GM18868 (cell line): ENCODE measurements at regions not wholly inside any gene's neighbourhood (a gene's known extent, or its start where the extent isn't known, plus 50 kb on each side); places are given as distances from the start of the nearest gene placed in this dataset.
"Not testable (repeated sequence)": the region's sequence is repeated elsewhere in the genome, so short reads cannot be mapped to it uniquely, and the experiment has no call there.

ENCODE experiments used
- ATAC-seq: cut with Tn5 transposase; IDR thresholded peaks from one replicate; pipeline ENCODE4 v1.9.1; 2021; ENCODE audit warnings: mild to moderate bottlenecking, moderate library complexity; ENCODE audit not compliant: unreplicated experiment

DNA sequence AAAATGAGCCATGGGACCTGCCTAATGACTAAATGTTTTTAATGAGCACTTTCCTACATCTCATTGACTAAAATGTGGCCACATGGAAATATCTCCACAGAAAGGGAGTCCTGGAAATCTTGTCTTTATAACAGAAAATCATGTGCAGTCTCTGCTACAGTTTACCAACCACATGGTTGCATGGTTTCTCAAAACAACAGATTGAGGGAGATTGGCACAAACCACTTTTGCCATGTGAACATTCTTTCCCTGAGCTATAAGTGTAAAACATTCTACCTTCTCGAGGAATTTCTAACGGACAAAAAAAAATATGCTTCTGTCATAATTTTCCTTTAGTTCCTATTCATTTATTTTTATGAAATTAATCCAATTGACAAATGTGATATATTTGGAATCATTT lies 218.9 kb upstream of the SLITRK5 start:
- ATAC-seq: no peak

GRCh38 chr13:87453244-87453643 lies 217.9 kb upstream of the SLITRK5 start:
- ATAC-seq: no peak

DNA sequence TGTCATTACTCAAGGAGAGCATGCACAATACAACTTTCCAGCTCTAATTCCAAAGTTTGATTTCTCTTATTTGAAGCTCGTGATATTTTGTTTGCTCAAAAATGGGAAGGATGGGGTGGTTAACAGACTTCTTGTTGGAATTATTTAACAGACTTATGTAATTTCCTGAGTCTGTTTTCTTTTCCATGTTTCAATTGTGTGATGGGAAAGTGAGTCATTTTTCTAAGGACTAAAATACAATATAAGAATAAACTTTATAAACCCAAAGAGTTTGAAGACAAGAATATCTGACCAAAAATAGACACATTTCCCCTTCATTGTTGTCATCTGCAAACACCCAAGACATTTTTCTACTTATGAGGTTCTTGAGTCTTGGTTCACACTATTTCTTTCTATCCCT lies 211.8 kb upstream of the SLITRK5 start:
- no peak for ATAC-seq

DNA sequence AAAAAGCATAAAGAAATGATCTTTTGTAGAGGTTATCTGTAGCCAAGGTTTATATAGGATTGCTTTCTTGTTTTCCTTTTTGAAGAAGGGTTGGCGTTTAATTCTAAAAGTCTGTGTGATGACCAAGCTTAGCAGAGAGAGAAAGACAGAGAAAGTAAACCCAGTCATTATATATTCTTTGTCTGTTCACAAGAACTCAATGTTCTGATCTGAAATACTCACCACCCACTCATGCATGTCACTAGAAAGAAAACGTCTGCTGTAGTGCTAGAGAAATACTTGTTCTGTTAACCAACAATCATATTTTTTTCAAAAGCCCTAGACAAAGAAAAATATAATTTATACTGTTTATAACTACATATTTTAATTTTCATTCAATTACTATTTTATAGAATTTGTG lies 173.7 kb upstream of the SLITRK5 start:
- ATAC-seq: no peak

DNA sequence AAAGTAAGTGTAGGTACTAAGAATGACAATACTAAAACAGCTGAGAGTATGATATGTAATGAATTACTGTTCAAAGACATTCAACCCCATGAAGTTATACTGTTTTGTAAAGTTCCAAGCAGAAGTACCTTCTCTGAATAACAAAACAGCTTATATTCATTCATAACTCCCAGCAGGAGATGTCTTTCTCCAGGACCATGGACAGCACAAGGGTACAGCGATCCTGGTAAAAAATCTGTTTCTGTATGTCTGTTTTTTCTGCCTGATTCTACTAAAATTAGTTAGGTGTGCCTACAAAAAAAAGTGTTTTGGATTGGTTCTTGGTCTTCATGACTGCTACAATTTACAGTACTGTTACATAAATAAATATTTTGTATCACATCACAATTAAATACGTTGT lies 172.5 kb upstream of the SLITRK5 start:
- no peak for ATAC-seq

DNA sequence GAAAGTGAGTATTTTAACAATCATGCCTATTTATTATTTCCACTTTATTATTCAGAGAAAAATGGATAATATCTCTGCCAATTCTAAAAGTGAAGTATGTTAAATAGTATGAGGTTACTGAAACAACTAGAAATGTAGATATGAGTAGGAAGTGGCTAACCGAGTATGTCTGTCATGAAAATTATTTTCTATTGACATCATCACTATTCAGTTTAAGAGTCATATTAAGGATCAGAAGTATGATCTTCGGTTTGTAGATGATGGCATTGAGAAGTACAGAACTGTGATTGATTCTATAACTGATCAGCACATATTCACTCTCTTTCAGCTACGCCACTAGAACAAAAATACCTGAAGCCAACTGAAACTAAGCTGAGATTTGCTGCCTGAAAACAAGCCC lies 146.4 kb upstream of the SLITRK5 start:
- no peak for ATAC-seq

- ATAC-seq: no peak
These were observed 137.4 kb upstream of the SLITRK5 start for GRCh38 chr13:87533776-87534175.

GRCh38 chr13:87535911-87536310 lies 135.3 kb upstream of the SLITRK5 start:
- ATAC-seq: no peak

- ATAC-seq: peak; percentile 67
These were observed 134.7 kb upstream of the SLITRK5 start for GRCh38 chr13:87536499-87536898.

DNA sequence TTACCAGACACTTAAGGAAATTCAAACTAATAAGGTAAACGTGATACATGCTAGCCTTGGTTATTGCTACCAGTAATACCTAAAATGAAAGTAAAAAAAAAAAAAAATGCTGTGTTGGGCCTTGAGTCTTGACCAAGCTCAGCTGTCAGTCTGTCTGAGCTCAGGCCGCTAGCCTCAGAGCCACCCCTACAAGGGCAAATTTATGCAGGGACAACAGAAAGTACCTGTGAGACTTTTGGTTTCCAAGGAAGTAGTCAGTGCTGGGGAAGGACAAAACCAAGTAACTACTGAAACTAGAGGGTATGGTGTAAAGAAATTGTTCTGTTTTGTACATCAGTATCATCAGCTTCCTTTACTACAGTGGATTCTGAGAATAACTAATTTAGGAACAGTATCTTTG lies 134.3 kb upstream of the SLITRK5 start:
- ATAC-seq: peak; percentile 83

- ATAC-seq: no peak
These were observed 133.2 kb upstream of the SLITRK5 start for GRCh38 chr13:87537951-87538350.

DNA sequence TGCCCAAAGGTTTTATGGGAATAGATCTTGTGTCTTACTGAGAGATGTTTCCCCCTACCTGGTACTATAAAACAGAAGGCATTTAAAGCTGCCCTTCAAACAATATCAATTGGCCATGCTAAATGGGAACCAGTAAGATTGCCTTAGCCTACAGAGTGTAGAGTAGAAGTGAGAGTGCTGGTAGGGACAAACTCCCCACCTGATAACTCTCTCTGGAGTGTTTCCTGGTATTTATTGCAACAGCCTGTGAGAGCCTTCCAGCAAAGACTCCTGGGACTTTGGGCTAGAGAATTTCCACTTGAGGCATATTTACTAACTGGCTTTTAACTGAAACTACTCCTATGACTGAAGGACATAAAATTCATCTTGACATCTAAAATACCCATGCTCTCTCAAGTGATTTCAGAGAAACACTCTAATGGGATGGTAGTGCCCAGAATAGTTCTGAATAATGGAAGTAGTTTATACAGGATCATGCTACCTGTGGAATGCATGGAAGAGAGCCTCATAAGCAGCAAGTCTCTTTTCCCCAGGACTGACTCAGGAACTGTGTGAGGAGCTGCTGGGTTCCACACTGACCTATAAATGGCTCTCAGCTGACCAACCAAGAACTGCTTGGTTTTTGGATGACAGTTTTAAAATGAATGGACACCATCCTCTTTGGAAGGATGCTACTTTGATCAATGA lies 132.7 kb upstream of the SLITRK5 start:
- no peak for ATAC-seq

GRCh38 chr13:87553142-87553541 lies 118.0 kb upstream of the SLITRK5 start:
- no peak for ATAC-seq

GRCh38 chr13:87554045-87554444 lies 117.1 kb upstream of the SLITRK5 start:
- ATAC-seq: no peak

- no peak for ATAC-seq
These were observed 113.4 kb upstream of the SLITRK5 start for GRCh38 chr13:87557788-87558187.

- ATAC-seq: not testable (repeated sequence)
These were observed 109.6 kb upstream of the SLITRK5 start for GRCh38 chr13:87561580-87561979.

GRCh38 chr13:87570669-87571068 lies 100.5 kb upstream of the SLITRK5 start:
- no peak for ATAC-seq

DNA sequence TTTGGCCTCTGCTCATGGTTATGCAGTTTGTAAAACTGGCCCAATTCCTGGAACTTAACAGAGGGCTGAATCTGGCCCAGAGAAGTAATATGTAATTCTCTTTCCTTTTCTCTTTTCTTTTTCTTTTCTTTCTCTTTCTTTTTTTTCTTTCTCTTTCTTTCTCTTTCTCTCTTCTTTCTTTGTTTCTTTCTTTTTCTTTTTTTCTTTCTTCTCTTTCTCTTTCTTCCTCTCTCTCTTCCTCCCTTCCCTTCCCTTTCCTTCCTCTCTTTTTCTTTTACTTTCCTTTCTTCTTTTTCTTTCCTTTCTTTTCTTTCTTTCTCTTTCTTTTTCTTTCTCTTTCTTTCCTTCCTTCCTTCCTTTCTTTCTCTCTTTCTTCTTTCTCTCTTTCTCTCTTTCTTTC lies 88.8 kb upstream of the SLITRK5 start:
- no peak for ATAC-seq

GRCh38 chr13:87590518-87590917 lies 80.7 kb upstream of the SLITRK5 start:
- ATAC-seq: no peak

- ATAC-seq: not testable (repeated sequence)
These were observed 66.7 kb upstream of the SLITRK5 start for GRCh38 chr13:87604437-87604836.

GRCh38 chr13:87607266-87607665 lies 63.9 kb upstream of the SLITRK5 start:
- ATAC-seq: no peak

DNA sequence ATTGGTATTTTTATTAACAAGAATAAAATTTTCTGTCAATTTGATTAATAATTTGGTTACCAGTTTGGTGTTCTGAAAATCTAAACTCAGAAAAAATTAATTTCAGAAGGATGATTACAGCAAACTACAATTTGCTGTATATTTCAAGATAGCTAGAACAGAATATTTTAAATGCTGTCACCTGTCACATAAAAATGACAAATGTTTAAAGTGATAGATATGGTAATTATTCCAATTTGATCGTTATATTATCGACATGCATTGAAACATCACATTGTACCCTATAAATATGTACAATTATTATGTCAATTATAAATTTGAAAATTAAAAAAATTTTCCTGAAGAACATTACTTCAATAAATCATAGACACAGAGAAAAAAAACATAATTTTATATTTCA lies 56.9 kb upstream of the SLITRK5 start:
- no peak for ATAC-seq
